SK-N-MC (cell line): ENCODE measurements at regions not wholly inside any gene's neighbourhood (a gene's known extent, or its start where the extent isn't known, plus 50 kb on each side); places are given as distances from the start of the nearest gene placed in this dataset.

Experiments
- EZH2 ChIP-seq: fragments of 200-600 bp; sonication (generic); IDR thresholded peaks from one replicate; pipeline ENCODE4 v1.6.1; 2017; ENCODE audit warnings: antibody characterized with exemption
- FOXP2 ChIP-seq: optimal IDR thresholded peaks from 2 replicates; pipeline ENCODE3; 2011; ENCODE audit warnings: mild to moderate bottlenecking, moderate library complexity; ENCODE audit not compliant: insufficient read depth; ENCODE audit errors: extremely low read length, control extremely low read depth
- POLR2AphosphoS5 ChIP-seq: IDR thresholded peaks from 2 replicates; pipeline ENCODE4 v1.6.1; 2012; ENCODE audit warnings: mild to moderate bottlenecking, low read depth, low read length, borderline replicate concordance

DNA sequence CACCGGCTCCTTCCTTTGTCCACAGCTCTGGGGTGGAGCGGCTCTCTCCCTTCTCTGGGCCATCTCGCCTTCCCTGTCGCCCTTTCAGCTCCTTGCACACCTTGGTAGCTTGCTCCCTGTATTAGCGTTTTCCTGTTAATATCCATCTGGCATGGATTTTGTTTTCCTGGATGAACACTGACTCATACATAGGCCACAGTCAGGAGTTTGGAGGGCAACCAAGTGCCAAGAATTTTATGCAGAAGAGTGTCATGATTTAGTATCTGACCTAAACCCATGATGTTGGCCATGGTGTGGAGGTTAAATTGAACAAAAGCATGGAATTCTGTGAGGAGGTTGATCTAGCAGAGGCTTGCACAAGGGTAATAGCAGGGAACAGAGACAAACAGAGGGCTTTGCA lies 180.9 kb downstream of the AIPL1 start:
- TF ChIP-seq POLR2AphosphoS5 (no peak), EZH2 (no peak), FOXP2 (no peak)
